ENCODE measurements at regions not wholly inside any gene's neighbourhood (a gene's known extent, or its start where the extent isn't known, plus 50 kb on each side); places are given as distances from the start of the nearest gene placed in this dataset.
A peak's percentile ranks its signal among the peaks of the same experiment; 100 is the strongest.

DNA sequence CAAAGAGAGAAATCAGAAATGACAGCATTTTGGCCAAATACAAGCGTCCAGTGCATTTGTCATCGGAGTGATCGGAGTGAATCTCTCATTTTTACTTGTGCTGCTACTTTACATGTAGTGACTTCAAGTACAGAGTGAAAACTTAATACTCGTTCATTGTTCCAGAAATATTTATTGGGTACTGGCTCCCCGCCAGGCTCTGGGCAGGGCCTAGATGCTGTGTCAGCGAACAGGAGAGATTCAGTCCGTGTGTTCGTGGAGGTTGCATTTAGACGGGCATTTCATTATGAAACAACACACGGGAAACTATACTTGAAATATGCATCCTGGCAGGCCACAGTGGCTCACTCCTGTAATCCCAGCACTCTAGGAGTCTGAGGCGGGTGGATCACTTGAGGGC lies 727.2 kb upstream of the RBFOX1 start:
- DNase-seq: no peak
- Histone ChIP-seq H3K4me1 (ENCODE audit: insufficient read depth, low read length) (no peaks in the 10 kb centered on the region), H3K27ac (ENCODE audit: low read depth, low read length) (no peak overlapping the region), H3K9me3 (ENCODE audit: control insufficient read depth in 1 of 2, low read length in 2 of 2) (no peaks in the 10 kb centered on the region), H3K36me3 (ENCODE audit: insufficient read depth, low read length) (no peaks in the 10 kb centered on the region), H3K4me3 (ENCODE audit: low read length in 2 of 2) (no peak overlapping the region), H3K27me3 (ENCODE audit: insufficient read depth, low read length) (no peaks in the 10 kb centered on the region)
- Mint-ChIP-seq H3K27ac (no peak overlapping the region), H3K4me3 (no peak overlapping the region), H3K27me3 (no peaks in the 10 kb centered on the region), H3K4me1 (no peaks in the 10 kb centered on the region), H3K36me3 (no peaks in the 10 kb centered on the region), H3K9me3 (peaks cover 0 to 9% (median 3%) of the 10 kb centered on the region in 8 donors)
- ChIA-PET POLR2A (ENCODE audit: partially characterized antibody) (no interaction called here), CTCF (ENCODE audit: partially characterized antibody) (interaction anchor here (0.6 kb wide), 1 partner anchor 38 kb away, joined by 3 read pairs; no protein-coding TSS in a partner anchor)
- intact Hi-C loops (cut with micrococcal nuclease): no loop called here

- H3K4me3 Mint-ChIP-seq: no peak overlapping the region
- no peaks in the 10 kb centered on the region for H3K27me3 ChIP-seq (ENCODE audit: insufficient read depth, low read length)
- no peaks in the 10 kb centered on the region for H3K36me3 Mint-ChIP-seq
- no peak overlapping the region for H3K27ac Mint-ChIP-seq
- no peaks in the 10 kb centered on the region for H3K9me3 ChIP-seq (ENCODE audit: control insufficient read depth in 1 of 2, low read length in 2 of 2)
- ChIA-PET CTCF (ENCODE audit: partially characterized antibody) (no interaction called here), POLR2A (ENCODE audit: partially characterized antibody) (no interaction called here)
- H3K27ac ChIP-seq (ENCODE audit: low read depth, low read length): no peak overlapping the region
- no peaks in the 10 kb centered on the region for H3K36me3 ChIP-seq (ENCODE audit: insufficient read depth, low read length)
- intact Hi-C loops (cut with micrococcal nuclease): no loop called here
- H3K9me3 Mint-ChIP-seq: peaks cover 0 to 6% (median 2%) of the 10 kb centered on the region in 8 donors
- no peaks in the 10 kb centered on the region for H3K4me1 Mint-ChIP-seq
- DNase-seq: no peak
- H3K4me3 ChIP-seq (ENCODE audit: low read length in 2 of 2): no peak overlapping the region
- H3K27me3 Mint-ChIP-seq: no peaks in the 10 kb centered on the region
- no peaks in the 10 kb centered on the region for H3K4me1 ChIP-seq (ENCODE audit: insufficient read depth, low read length)
These were observed 728.8 kb upstream of the RBFOX1 start for GRCh38 chr16:6603780-6604325.

GRCh38 chr16:6602405-6602804 lies 730.2 kb upstream of the RBFOX1 start:
- ChIA-PET CTCF (ENCODE audit: partially characterized antibody) (no interaction called here), POLR2A (ENCODE audit: partially characterized antibody) (no interaction called here)
- H3K27ac ChIP-seq (ENCODE audit: low read depth, low read length): no peak overlapping the region
- intact Hi-C loops (cut with micrococcal nuclease): no loop called here
- no peaks in the 10 kb centered on the region for H3K9me3 ChIP-seq (ENCODE audit: control insufficient read depth in 1 of 2, low read length in 2 of 2)
- no peaks in the 10 kb centered on the region for H3K4me1 Mint-ChIP-seq
- H3K36me3 ChIP-seq (ENCODE audit: insufficient read depth, low read length): no peaks in the 10 kb centered on the region
- no peaks in the 10 kb centered on the region for H3K4me1 ChIP-seq (ENCODE audit: insufficient read depth, low read length)
- H3K4me3 ChIP-seq (ENCODE audit: low read length in 2 of 2): no peak overlapping the region
- H3K27me3 Mint-ChIP-seq: no peaks in the 10 kb centered on the region
- no peaks in the 10 kb centered on the region for H3K36me3 Mint-ChIP-seq
- H3K9me3 Mint-ChIP-seq: peaks cover 0 to 7% (median 0%) of the 10 kb centered on the region in 8 donors
- H3K27ac Mint-ChIP-seq: no peak overlapping the region
- no peak for DNase-seq
- H3K27me3 ChIP-seq (ENCODE audit: insufficient read depth, low read length): no peaks in the 10 kb centered on the region
- no peak overlapping the region for H3K4me3 Mint-ChIP-seq

DNA sequence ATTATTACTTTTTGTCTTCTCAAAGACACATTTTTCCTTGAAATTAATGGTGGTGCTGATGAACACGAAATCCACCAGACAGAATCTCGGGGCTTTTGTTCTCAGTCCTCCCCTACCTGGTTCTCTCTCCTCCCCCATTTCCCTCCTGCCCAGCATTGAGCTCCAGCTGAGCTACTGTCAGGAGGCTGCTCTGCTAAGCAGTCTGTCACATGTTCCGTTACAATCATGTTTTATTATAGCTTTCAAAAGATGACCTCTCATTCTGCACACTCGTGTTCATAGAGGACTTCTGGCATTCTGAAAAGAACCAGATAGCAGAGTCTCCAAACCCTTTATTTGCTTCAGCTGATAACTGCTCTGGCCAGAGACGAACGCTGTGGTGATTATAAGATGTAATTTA lies 732.5 kb upstream of the RBFOX1 start:
- H3K27ac ChIP-seq (ENCODE audit: low read depth, low read length): no peak overlapping the region
- DNase-seq: no peak
- no peaks in the 10 kb centered on the region for H3K4me1 ChIP-seq (ENCODE audit: insufficient read depth, low read length)
- H3K9me3 ChIP-seq (ENCODE audit: control insufficient read depth in 1 of 2, low read length in 2 of 2): no peaks in the 10 kb centered on the region
- H3K27ac Mint-ChIP-seq: no peak overlapping the region
- H3K4me3 ChIP-seq (ENCODE audit: low read length in 2 of 2): no peak overlapping the region
- peaks cover 0 to 3% (median 0%) of the 10 kb centered on the region in 8 donors for H3K9me3 Mint-ChIP-seq
- no peaks in the 10 kb centered on the region for H3K36me3 ChIP-seq (ENCODE audit: insufficient read depth, low read length)
- ChIA-PET POLR2A (ENCODE audit: partially characterized antibody) (no interaction called here), CTCF (ENCODE audit: partially characterized antibody) (interaction anchor here (1.3 kb wide), 1 partner anchor 43 kb away, joined by 3 read pairs; no protein-coding TSS in a partner anchor)
- intact Hi-C loops (cut with micrococcal nuclease): no loop called here
- no peaks in the 10 kb centered on the region for H3K4me1 Mint-ChIP-seq
- H3K4me3 Mint-ChIP-seq: no peak overlapping the region
- no peaks in the 10 kb centered on the region for H3K36me3 Mint-ChIP-seq
- no peaks in the 10 kb centered on the region for H3K27me3 Mint-ChIP-seq
- H3K27me3 ChIP-seq (ENCODE audit: insufficient read depth, low read length): no peaks in the 10 kb centered on the region

DNA sequence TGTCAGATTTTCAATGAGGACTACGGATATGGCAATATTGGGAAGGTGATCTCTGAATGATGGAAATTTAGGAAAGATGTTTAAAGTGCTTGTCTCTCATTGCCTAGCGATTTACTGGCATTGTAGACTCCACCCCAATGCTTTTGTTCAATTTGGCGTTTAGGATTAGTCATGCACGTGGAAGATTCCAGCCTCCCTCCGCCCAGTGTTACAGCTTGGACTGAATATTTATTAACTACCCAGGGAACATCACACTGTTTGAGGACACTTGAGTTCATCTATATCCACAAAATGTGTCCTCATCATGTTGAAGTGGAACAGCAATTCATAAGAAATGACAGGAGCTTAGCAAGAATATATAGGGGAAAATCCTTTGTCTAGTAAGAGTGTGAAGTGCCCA lies 738.8 kb upstream of the RBFOX1 start:
- H3K4me1 Mint-ChIP-seq: no peaks in the 10 kb centered on the region
- H3K36me3 Mint-ChIP-seq: no peaks in the 10 kb centered on the region
- H3K9me3 Mint-ChIP-seq: peaks cover 0 to 11% (median 3%) of the 10 kb centered on the region in 8 donors
- no peaks in the 10 kb centered on the region for H3K27me3 Mint-ChIP-seq
- Histone ChIP-seq H3K9me3 (ENCODE audit: control insufficient read depth in 1 of 2, low read length in 2 of 2) (no peaks in the 10 kb centered on the region), H3K4me1 (ENCODE audit: insufficient read depth, low read length) (no peaks in the 10 kb centered on the region), H3K4me3 (ENCODE audit: low read length in 2 of 2) (no peak overlapping the region), H3K36me3 (ENCODE audit: insufficient read depth, low read length) (no peaks in the 10 kb centered on the region), H3K27me3 (ENCODE audit: insufficient read depth, low read length) (no peaks in the 10 kb centered on the region), H3K27ac (ENCODE audit: low read depth, low read length) (no peak overlapping the region)
- intact Hi-C loops (cut with micrococcal nuclease): no loop called here
- no peak overlapping the region for H3K4me3 Mint-ChIP-seq
- DNase-seq: no peak
- H3K27ac Mint-ChIP-seq: no peak overlapping the region
- CTCF ChIA-PET (ENCODE audit: partially characterized antibody): no interaction called here
- POLR2A ChIA-PET (ENCODE audit: partially characterized antibody): no interaction called here

GRCh38 chr16:6576606-6577005 lies 756.0 kb upstream of the RBFOX1 start:
- H3K4me3 Mint-ChIP-seq: no peak overlapping the region
- H3K27me3 Mint-ChIP-seq: no peaks in the 10 kb centered on the region
- H3K9me3 Mint-ChIP-seq: peaks cover 0 to 13% (median 7%) of the 10 kb centered on the region in 8 donors
- intact Hi-C loops (cut with micrococcal nuclease): no loop called here
- Histone ChIP-seq H3K9me3 (ENCODE audit: control insufficient read depth in 1 of 2, low read length in 2 of 2) (no peaks in the 10 kb centered on the region), H3K27ac (ENCODE audit: low read depth, low read length) (no peak overlapping the region), H3K4me3 (ENCODE audit: low read length in 2 of 2) (no peak overlapping the region), H3K36me3 (ENCODE audit: insufficient read depth, low read length) (no peaks in the 10 kb centered on the region), H3K4me1 (ENCODE audit: insufficient read depth, low read length) (no peaks in the 10 kb centered on the region), H3K27me3 (ENCODE audit: insufficient read depth, low read length) (no peaks in the 10 kb centered on the region)
- no peaks in the 10 kb centered on the region for H3K36me3 Mint-ChIP-seq
- H3K27ac Mint-ChIP-seq: no peak overlapping the region
- POLR2A ChIA-PET (ENCODE audit: partially characterized antibody): no interaction called here
- no peaks in the 10 kb centered on the region for H3K4me1 Mint-ChIP-seq
- DNase-seq: no peak
- CTCF ChIA-PET (ENCODE audit: partially characterized antibody): no interaction called here

DNA sequence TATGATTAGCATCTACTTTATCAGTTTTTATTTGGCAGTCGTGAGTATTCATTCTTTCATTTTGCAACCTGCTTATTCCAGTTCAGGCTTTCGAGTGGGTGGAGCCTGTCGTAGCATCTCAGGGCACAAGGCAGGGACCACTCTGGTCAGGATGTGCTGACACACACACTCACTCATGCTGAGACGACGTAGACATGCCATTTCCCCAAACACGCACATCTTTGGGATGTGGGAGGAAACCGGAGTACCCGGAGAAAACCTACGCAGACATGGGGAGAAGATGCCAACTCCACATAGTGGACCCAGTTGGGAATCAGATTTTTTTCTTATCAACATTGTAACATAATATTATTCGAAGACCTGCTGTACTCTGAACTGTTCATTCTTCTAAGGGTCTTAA lies 756.5 kb upstream of the RBFOX1 start:
- Histone ChIP-seq H3K36me3 (ENCODE audit: insufficient read depth, low read length) (no peaks in the 10 kb centered on the region), H3K9me3 (ENCODE audit: control insufficient read depth in 1 of 2, low read length in 2 of 2) (no peaks in the 10 kb centered on the region), H3K27ac (ENCODE audit: low read depth, low read length) (no peak overlapping the region), H3K4me3 (ENCODE audit: low read length in 2 of 2) (no peak overlapping the region), H3K4me1 (ENCODE audit: insufficient read depth, low read length) (no peaks in the 10 kb centered on the region), H3K27me3 (ENCODE audit: insufficient read depth, low read length) (no peaks in the 10 kb centered on the region)
- ChIA-PET CTCF (ENCODE audit: partially characterized antibody) (no interaction called here), POLR2A (ENCODE audit: partially characterized antibody) (no interaction called here)
- Mint-ChIP-seq H3K4me3 (no peak overlapping the region), H3K36me3 (no peaks in the 10 kb centered on the region), H3K4me1 (no peaks in the 10 kb centered on the region), H3K27me3 (no peaks in the 10 kb centered on the region), H3K27ac (no peak overlapping the region), H3K9me3 (peaks cover 0 to 13% (median 5%) of the 10 kb centered on the region in 8 donors)
- DNase-seq: no peak
- intact Hi-C loops (cut with micrococcal nuclease): no loop called here

DNA sequence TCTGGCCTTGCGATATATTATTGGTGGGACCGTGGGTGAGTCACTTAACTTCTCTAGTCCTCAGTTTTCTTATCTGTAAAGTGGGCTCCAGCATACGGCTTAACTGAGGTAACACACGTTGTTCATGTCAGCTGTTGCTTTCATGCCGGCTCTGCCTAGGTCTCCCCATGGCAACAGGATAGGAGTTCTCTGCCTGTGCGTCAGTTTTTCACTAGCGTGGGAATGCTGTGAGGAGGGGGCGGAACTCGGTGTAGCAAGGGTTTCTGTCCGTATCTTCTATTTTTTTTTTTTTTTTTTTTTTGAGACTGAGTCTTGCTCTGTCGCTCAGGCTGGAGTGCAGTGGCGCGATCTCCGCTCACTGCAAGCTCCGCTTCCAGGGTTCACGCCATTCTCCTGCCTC lies 758.5 kb upstream of the RBFOX1 start:
- Histone ChIP-seq H3K4me3 (ENCODE audit: low read length in 2 of 2) (no peak overlapping the region), H3K36me3 (ENCODE audit: insufficient read depth, low read length) (no peaks in the 10 kb centered on the region), H3K4me1 (ENCODE audit: insufficient read depth, low read length) (no peaks in the 10 kb centered on the region), H3K27ac (ENCODE audit: low read depth, low read length) (no peak overlapping the region), H3K9me3 (ENCODE audit: control insufficient read depth in 1 of 2, low read length in 2 of 2) (no peaks in the 10 kb centered on the region), H3K27me3 (ENCODE audit: insufficient read depth, low read length) (no peaks in the 10 kb centered on the region)
- Mint-ChIP-seq H3K36me3 (no peaks in the 10 kb centered on the region), H3K27ac (no peak overlapping the region), H3K4me3 (no peak overlapping the region), H3K4me1 (no peaks in the 10 kb centered on the region), H3K9me3 (peaks cover 0 to 9% (median 2%) of the 10 kb centered on the region in 8 donors), H3K27me3 (no peaks in the 10 kb centered on the region)
- ChIA-PET CTCF (ENCODE audit: partially characterized antibody) (no interaction called here), POLR2A (ENCODE audit: partially characterized antibody) (no interaction called here)
- DNase-seq: peak in 1 of 5 donors; percentile 28
- intact Hi-C loops (cut with micrococcal nuclease): no loop called here

Measured in CD4-positive, alpha-beta memory T cell (primary cell).